Stomach (tissue), 4 donors: ENCODE measurements at regions not wholly inside any gene's neighbourhood (a gene's known extent, or its start where the extent isn't known, plus 50 kb on each side); places are given as distances from the start of the nearest gene placed in this dataset.

ENCODE experiments used
- POLR2A ChIP-seq, 4 donors: fragments of 450-650 bp; IDR thresholded peaks; one replicate each; pipeline ENCODE4 v1.6.1; 2016; ENCODE audit warnings: antibody characterized with exemption in 4 of 4, control low read depth in 2 of 4, mild to moderate bottlenecking in 1 of 4, moderate library complexity in 1 of 4
- TF ChIP-seq, protein P1 (sequence below), 7 experiments: fragments of 450-650 bp in 4 of 7; fragments of 200-600 bp in 3 of 7; sonication (generic) in 3 of 7; IDR thresholded peaks; one replicate each; pipeline ENCODE4 v1.5.1; 2016 to 2019; ENCODE audit warnings: antibody characterized with exemption in 7 of 7, control low read depth in 2 of 7, mild to moderate bottlenecking in 1 of 7

DNA sequence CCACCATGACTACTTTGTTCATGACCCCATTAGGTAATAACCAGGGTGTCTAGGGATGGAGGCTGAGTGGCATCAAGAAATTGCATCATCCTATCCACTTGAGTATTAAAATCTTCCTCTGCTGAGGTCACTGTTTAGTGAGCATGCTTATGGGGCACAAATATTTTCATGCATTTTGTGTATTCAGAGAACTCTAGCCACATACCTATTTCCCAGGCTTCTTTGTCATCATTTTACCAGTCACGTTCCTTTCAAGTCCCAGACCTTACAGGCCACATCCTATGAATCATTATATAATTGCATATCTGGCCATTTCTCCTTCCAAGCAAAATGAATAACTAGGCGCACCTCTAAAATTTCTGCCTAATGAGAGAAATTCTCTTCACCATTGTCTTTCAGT, 1882.9 kb upstream of the AGA start:
- TF ChIP-seq, protein P1, sequence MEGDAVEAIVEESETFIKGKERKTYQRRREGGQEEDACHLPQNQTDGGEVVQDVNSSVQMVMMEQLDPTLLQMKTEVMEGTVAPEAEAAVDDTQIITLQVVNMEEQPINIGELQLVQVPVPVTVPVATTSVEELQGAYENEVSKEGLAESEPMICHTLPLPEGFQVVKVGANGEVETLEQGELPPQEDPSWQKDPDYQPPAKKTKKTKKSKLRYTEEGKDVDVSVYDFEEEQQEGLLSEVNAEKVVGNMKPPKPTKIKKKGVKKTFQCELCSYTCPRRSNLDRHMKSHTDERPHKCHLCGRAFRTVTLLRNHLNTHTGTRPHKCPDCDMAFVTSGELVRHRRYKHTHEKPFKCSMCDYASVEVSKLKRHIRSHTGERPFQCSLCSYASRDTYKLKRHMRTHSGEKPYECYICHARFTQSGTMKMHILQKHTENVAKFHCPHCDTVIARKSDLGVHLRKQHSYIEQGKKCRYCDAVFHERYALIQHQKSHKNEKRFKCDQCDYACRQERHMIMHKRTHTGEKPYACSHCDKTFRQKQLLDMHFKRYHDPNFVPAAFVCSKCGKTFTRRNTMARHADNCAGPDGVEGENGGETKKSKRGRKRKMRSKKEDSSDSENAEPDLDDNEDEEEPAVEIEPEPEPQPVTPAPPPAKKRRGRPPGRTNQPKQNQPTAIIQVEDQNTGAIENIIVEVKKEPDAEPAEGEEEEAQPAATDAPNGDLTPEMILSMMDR (IDR thresholded peaks at IDR 0.05), result no peak
- no peak for TF ChIP-seq POLR2A (IDR thresholded peaks at IDR 0.05)
